Fibroblast of the conjunctiva (primary cell): ENCODE measurements at regions not wholly inside any gene's neighbourhood (a gene's known extent, or its start where the extent isn't known, plus 50 kb on each side); places are given as distances from the start of the nearest gene placed in this dataset.

Experiments used
- DNase-seq: peaks from one replicate; pipeline ENCODE4 v3.0.0-alpha.2; 2010; ENCODE audit warnings: low read depth

GRCh38 chr16:73448970-73449369 is 401.0 kb upstream of the ZFHX3 start:
- DNase-seq = no peak

GRCh38 chr16:73447846-73448245 is 399.9 kb upstream of the ZFHX3 start:
- no peak for DNase-seq

GRCh38 chr16:73434621-73435020 is 386.7 kb upstream of the ZFHX3 start:
- no peak for DNase-seq

GRCh38 chr16:73433731-73434307 is 385.9 kb upstream of the ZFHX3 start:
- no peak for DNase-seq

DNA sequence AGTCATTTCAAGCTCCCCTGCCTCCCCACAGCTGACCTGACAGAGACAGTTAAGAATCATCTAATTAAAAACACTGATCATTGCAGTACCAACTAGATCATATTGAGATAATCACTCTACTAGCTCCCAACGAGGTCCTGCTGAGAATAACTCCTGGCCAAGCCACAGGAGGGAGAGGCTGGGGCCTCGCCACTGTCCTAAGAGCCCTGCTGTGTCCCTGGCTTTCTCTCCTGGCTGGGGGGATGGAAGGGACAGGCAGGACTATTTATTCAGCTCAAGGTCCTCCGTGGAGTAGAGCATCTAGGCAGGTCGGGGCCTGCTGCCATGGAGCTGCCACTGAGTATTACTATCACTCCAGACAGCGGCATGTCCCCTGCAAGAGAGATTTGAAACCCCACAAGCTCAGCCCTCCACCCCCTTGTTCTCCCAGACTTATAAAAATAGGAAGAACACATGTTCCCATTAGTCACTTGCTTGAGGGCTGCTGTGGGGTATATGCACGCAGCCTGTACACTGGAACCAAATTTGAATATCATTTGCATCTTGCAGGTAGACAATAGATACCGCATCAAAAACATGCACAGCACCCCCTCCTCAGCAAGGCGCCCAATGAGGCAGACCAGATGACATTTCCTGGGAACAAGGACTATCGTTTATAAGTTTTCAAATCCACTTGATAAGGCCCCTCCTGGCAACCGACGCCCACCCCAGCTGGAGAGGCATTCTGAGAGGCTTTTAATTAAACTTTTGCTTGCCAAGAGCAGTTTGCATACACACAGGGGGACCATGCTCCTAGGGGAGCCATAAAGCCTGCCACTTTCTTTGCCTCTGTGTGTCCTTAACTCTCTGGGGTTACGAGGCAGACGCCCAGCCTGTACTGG is 385.2 kb upstream of the ZFHX3 start:
- no peak for DNase-seq

GRCh38 chr16:73430138-73430537 is 382.2 kb upstream of the ZFHX3 start:
- DNase-seq = no peak

- no peak for DNase-seq
These were observed 380.2 kb upstream of the ZFHX3 start for GRCh38 chr16:73428121-73428520.

GRCh38 chr16:73427164-73427563 is 379.2 kb upstream of the ZFHX3 start:
- no peak for DNase-seq

DNA sequence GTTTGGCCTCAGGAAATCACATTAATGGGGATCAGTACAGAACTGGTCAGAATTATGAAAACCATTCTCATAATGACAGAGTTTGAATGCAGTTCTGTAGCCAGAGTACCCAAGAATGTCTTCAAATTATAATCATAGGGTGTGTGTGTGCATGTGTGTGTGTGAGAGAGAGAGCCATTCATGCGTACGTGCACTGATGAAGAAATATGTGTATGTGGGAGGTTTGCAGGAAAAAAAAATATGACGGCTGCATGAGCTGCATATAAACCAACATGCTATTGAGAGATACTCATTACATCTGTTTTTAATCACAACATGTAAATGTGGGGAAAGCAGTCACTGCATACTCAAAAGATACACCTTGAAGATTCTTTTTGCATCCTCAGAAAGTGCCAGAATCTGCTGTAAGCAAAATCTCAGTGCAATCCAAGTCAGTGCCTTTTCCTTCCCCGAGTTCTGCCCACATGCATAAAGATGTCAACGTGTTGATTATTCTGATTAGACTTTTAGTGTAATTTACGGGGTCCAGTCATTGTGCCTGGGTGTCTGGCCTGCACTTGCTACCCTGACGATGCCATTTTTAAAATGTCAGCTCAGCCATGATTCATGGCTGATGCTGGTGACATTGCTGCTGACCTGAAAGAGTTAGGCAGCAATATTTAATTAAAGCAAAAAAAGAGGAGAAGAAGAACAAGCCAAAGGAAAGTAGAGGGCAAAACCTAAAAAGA is 378.7 kb upstream of the ZFHX3 start:
- DNase-seq = no peak

- no peak for DNase-seq
These were observed 372.7 kb upstream of the ZFHX3 start for GRCh38 chr16:73420676-73421075.

GRCh38 chr16:73420244-73420643 is 372.3 kb upstream of the ZFHX3 start:
- no peak for DNase-seq

GRCh38 chr16:73418691-73419090 is 370.8 kb upstream of the ZFHX3 start:
- DNase-seq = no peak

DNA sequence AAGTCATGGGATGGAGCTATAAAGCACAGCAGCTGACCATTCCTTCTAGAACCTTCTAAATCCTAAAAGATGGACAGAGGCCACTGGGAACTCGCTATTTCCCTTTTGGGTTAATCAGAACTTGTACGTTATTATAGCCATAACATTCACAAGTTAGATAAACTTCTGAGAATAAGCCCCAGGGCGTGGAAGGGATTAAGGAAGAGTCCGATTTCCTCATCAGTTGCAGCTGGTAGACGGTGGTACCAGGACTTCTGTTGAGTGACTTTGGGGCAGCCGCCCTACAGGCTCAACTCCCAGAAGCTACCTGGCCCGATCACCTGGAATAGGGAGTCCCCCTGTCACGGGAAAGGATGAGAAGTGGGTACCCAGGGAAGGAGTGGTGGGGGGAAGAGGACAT is 370.1 kb upstream of the ZFHX3 start:
- no peak for DNase-seq

- DNase-seq = no peak
These were observed 367.4 kb upstream of the ZFHX3 start for GRCh38 chr16:73415286-73415685.

DNA sequence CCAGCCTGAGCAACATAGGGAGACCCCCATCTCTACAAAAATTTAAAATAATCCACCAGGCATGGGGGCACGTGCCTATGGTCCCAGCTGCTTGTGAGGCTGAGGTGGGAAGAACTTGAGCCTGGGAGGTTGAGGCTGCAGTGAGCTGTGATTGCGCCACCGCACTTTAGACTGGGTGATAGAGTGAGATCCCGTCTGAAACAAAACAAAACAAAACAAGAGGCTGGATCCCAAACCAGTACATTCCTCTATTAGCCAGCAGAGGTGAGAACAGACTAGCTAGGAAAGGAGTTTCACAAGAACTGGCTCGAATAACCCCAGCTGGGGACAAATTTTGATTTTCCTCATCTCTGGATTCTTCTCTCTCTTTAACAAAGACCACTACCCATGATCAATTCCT is 366.7 kb upstream of the ZFHX3 start:
- no peak for DNase-seq

DNA sequence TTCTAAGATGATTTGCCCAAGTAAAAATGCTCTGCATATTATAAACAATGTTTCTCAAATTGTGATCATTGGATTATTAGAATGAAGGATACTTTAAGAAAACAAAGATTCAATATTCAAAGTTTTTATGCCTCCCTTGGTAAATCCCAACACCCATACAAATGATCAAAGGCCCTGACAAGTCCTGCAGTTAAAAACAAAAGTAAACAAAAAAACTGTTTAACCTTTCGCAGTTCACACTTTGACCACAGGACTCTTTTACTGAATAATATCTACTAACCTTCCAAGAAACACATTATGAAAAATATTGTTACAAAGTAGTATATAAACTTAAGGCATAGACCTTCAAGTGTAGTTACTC is 365.9 kb upstream of the ZFHX3 start:
- DNase-seq = no peak

DNA sequence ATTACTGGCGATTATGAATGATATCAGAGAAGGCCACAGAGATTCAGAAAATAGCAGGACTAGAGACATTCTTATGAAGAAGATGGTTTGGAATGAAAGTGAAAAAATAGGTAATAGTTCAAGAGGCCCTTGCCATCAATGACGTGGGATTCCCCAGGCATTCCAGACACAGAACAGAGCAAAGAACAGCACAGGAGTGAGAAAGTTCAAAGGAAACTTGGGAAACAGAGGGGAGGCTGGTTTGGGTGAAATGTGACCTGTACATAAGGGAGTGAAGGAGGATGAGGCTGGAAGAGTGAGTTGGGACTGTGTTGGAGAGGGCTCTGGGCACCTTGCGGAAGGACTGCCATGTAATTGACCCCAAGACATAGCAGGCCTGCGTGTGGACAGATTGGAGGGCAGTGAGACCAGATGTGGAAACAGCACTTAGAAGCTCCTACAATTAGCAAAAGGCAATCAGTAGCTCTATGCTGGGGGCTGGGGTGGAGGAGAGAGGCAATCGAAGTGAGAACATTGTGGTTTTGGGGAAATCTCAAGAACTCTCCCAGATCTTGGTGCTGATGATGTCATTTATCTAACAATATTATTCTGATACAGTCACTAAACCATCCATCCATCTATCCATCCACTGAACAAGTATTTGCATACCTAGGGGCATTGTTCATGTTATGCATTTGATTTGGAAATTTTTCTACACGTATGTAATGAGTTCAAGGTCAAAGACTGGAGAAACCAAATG is 365.3 kb upstream of the ZFHX3 start:
- DNase-seq = no peak

GRCh38 chr16:73412416-73412815 is 364.5 kb upstream of the ZFHX3 start:
- no peak for DNase-seq

DNA sequence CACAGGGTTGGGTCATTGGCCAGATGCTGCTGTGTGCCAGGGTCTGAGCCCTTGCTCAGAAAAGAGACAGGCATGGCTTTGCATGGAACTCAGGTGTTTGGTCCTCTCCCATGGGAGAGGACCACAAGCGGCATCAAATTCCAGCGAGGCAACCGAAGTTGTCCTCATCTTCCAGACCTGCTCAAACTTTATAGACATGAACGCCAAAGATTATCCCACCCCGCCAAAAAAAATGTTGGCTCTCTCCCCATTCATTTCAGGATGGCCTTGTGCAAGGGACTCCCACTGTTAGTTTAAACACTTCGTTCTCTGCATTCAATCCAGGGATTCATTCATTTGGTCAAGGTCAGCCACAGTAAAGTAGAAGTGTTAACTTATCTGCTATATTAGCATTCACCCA is 360.8 kb upstream of the ZFHX3 start:
- DNase-seq = no peak

GRCh38 chr16:73408311-73408710 is 360.4 kb upstream of the ZFHX3 start:
- DNase-seq = no peak

DNA sequence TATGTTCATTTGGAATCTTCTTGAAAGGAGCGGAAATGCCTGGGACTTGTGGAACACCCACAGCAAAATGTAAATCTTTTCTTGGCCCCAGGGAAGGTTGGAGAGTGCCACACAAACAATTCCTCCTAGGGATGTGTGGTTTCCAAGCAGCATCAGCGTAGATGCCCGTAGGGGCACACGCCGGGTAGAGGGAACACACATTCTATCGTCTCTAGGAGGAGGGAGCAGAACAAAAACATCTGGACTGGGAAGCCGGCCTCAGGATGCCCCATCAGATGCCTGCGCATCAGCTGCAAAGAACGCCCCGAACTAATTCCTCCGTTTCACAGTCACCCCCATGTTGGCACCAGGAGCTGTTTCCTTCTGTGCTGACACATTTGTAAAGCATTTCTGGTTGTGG is 357.9 kb upstream of the ZFHX3 start:
- no peak for DNase-seq

GRCh38 chr16:73404001-73404400 is 356.1 kb upstream of the ZFHX3 start:
- DNase-seq = no peak

- no peak for DNase-seq
These were observed 355.4 kb upstream of the ZFHX3 start for GRCh38 chr16:73403291-73403690.
